ENCODE measurements at regions not wholly inside any gene's neighbourhood (a gene's known extent, or its start where the extent isn't known, plus 50 kb on each side); places are given as distances from the start of the nearest gene placed in this dataset.

GRCh38 chr13:50612717-50613116 is 230.8 kb downstream of the DLEU7 start:
- no peak overlapping the region for H3K4me3 ChIP-seq (replicated peaks; ENCODE audit: low read depth, low read length)
- TF ChIP-seq CTCF (IDR thresholded peaks at IDR 0.05; ENCODE audit: low read length, missing control alignments), result no peak
- DNase-seq (ENCODE audit: low read depth), result no peak

GRCh38 chr13:50613356-50613831 is 230.1 kb downstream of the DLEU7 start:
- TF ChIP-seq CTCF (IDR thresholded peaks at IDR 0.05; ENCODE audit: low read length, missing control alignments), result no peak
- DNase-seq (ENCODE audit: low read depth), result peak; percentile 53
- H3K4me3 ChIP-seq (replicated peaks; ENCODE audit: low read depth, low read length), result no peak overlapping the region

- H3K4me3 ChIP-seq (replicated peaks; ENCODE audit: low read depth, low read length), result no peak overlapping the region
- DNase-seq (ENCODE audit: low read depth), result no peak
- no peak for TF ChIP-seq CTCF (IDR thresholded peaks at IDR 0.05; ENCODE audit: low read length, missing control alignments)
Observed at GRCh38 chr13:50615234-50615633, 228.3 kb downstream of the DLEU7 start.

GRCh38 chr13:50616101-50616500 is 227.4 kb downstream of the DLEU7 start:
- no peak for TF ChIP-seq CTCF (IDR thresholded peaks at IDR 0.05; ENCODE audit: low read length, missing control alignments)
- DNase-seq (ENCODE audit: low read depth), result peak; percentile 55
- no peak overlapping the region for H3K4me3 ChIP-seq (replicated peaks; ENCODE audit: low read depth, low read length)

- no peak for TF ChIP-seq CTCF (IDR thresholded peaks at IDR 0.05; ENCODE audit: low read length, missing control alignments)
- H3K4me3 ChIP-seq (replicated peaks; ENCODE audit: low read depth, low read length), result no peak overlapping the region
- DNase-seq (ENCODE audit: low read depth), result peak; percentile 80
Observed at GRCh38 chr13:50617134-50617721, 226.3 kb downstream of the DLEU7 start.

GRCh38 chr13:50618206-50618605 is 225.3 kb downstream of the DLEU7 start:
- no peak overlapping the region for H3K4me3 ChIP-seq (replicated peaks; ENCODE audit: low read depth, low read length)
- no peak for TF ChIP-seq CTCF (IDR thresholded peaks at IDR 0.05; ENCODE audit: low read length, missing control alignments)
- no peak for DNase-seq (ENCODE audit: low read depth)

GRCh38 chr13:50626101-50626547 is 217.4 kb downstream of the DLEU7 start:
- TF ChIP-seq CTCF (IDR thresholded peaks at IDR 0.05; ENCODE audit: low read length, missing control alignments), result no peak
- DNase-seq (ENCODE audit: low read depth), result peak; percentile 90

More at GRCh38 chr13:50626101-50626547, 217.4 kb downstream of the DLEU7 start:
- no peak overlapping the region for H3K4me3 ChIP-seq (replicated peaks; ENCODE audit: low read depth, low read length)

Measured in fibroblast of pulmonary artery (primary cell).